Peyer's patch (tissue), 4 donors: ENCODE measurements at regions not wholly inside any gene's neighbourhood (a gene's known extent, or its start where the extent isn't known, plus 50 kb on each side); places are given as distances from the start of the nearest gene placed in this dataset.

Source experiments
- POLR2A ChIP-seq, 2 donors: fragments of 450-650 bp; IDR thresholded peaks; one replicate each; pipeline ENCODE4 v1.5.1; 2017; ENCODE audit warnings: antibody characterized with exemption in 2 of 2, mild to moderate bottlenecking in 2 of 2, moderate library complexity in 2 of 2
- TF ChIP-seq, protein P1 (sequence below), 6 experiments: fragments of 450-650 bp in 4 of 6; fragments of 200-600 bp in 2 of 6; sonication (generic) in 1 of 6; IDR thresholded peaks; one replicate each; pipeline ENCODE4 v1.5.1; 2017 to 2019; ENCODE audit warnings: antibody characterized with exemption in 6 of 6, mild to moderate bottlenecking in 3 of 6, moderate library complexity in 1 of 6

DNA sequence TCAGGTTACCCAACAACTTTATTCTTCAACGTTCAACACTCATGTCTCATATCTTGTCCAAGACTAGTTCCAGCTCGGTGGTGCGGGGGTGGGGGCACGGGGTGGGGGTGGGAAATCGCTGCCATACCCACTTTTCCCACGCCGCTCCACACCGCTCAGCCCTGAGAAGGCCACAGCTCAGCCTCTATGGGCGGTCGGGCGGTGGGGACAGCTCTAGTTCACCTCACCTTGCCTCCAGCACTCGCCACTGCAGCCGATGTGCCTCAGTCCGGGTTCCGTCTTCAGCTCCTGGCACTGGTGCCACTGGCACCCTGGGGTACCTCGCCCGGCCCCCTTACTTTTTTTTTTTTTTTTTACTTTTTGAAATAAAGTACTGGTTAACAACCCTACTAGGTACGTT lies 522.2 kb downstream of the PCDH19 start:
- TF ChIP-seq POLR2A (IDR thresholded peaks at IDR 0.05), result no peak
- TF ChIP-seq, protein P1, sequence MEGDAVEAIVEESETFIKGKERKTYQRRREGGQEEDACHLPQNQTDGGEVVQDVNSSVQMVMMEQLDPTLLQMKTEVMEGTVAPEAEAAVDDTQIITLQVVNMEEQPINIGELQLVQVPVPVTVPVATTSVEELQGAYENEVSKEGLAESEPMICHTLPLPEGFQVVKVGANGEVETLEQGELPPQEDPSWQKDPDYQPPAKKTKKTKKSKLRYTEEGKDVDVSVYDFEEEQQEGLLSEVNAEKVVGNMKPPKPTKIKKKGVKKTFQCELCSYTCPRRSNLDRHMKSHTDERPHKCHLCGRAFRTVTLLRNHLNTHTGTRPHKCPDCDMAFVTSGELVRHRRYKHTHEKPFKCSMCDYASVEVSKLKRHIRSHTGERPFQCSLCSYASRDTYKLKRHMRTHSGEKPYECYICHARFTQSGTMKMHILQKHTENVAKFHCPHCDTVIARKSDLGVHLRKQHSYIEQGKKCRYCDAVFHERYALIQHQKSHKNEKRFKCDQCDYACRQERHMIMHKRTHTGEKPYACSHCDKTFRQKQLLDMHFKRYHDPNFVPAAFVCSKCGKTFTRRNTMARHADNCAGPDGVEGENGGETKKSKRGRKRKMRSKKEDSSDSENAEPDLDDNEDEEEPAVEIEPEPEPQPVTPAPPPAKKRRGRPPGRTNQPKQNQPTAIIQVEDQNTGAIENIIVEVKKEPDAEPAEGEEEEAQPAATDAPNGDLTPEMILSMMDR (IDR thresholded peaks at IDR 0.05), result no peak
